ENCODE measurements at regions not wholly inside any gene's neighbourhood (a gene's known extent, or its start where the extent isn't known, plus 50 kb on each side); places are given as distances from the start of the nearest gene placed in this dataset.

DNA sequence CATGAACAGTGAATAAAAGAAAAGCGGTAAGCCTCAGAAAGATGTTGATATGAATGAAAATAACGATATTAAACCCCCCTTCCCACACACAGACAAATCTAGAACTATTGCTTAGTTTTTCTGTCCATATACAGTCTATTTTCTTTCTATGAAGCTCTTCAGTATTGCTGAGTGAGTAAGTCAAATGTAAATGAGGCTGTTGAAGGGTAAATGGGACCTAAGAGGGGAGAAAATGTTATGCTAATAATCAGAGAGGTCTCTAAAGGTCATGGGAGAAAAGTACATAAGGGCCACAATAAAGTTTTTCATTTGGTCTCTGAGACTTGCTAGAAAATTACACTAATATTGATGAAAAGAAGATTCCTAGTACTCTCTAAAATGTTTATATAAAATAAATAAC lies 56.2 kb downstream of the PABPC4L start:
- Histone ChIP-seq H3K27ac (ENCODE audit: low read depth in 1 of 2, low read length in 2 of 2) (no peak overlapping the region), H3K36me3 (ENCODE audit: control insufficient read depth in 4 of 4, insufficient read depth in 3 of 4, low read depth in 1 of 4, low read length in 3 of 4) (no peaks in the 10 kb centered on the region), H3K4me3 (ENCODE audit: low read depth in 1 of 3, low read length in 3 of 3) (no peak overlapping the region), H3K27me3 (ENCODE audit: control insufficient read depth in 4 of 4, insufficient read depth in 4 of 4, low read length in 3 of 4) (no peaks in the 10 kb centered on the region), H3K4me1 (ENCODE audit: control insufficient read depth in 4 of 4, insufficient read depth in 4 of 4, low read length in 3 of 4) (no peaks in the 10 kb centered on the region), H3K9ac (ENCODE audit: low read depth in 1 of 2, low read length in 2 of 2) (no peak overlapping the region), H3K9me3 (ENCODE audit: control insufficient read depth in 4 of 4, low read length in 3 of 4) (no peaks in the 10 kb centered on the region)
- 40% methylated on average over 2 of the region's 2 CpGs for WGBS
- TF ChIP-seq, protein P1, sequence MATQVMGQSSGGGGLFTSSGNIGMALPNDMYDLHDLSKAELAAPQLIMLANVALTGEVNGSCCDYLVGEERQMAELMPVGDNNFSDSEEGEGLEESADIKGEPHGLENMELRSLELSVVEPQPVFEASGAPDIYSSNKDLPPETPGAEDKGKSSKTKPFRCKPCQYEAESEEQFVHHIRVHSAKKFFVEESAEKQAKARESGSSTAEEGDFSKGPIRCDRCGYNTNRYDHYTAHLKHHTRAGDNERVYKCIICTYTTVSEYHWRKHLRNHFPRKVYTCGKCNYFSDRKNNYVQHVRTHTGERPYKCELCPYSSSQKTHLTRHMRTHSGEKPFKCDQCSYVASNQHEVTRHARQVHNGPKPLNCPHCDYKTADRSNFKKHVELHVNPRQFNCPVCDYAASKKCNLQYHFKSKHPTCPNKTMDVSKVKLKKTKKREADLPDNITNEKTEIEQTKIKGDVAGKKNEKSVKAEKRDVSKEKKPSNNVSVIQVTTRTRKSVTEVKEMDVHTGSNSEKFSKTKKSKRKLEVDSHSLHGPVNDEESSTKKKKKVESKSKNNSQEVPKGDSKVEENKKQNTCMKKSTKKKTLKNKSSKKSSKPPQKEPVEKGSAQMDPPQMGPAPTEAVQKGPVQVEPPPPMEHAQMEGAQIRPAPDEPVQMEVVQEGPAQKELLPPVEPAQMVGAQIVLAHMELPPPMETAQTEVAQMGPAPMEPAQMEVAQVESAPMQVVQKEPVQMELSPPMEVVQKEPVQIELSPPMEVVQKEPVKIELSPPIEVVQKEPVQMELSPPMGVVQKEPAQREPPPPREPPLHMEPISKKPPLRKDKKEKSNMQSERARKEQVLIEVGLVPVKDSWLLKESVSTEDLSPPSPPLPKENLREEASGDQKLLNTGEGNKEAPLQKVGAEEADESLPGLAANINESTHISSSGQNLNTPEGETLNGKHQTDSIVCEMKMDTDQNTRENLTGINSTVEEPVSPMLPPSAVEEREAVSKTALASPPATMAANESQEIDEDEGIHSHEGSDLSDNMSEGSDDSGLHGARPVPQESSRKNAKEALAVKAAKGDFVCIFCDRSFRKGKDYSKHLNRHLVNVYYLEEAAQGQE (IDR thresholded peaks at IDR 0.05), result no peak
- TF ChIP-seq FOXA2 (IDR thresholded peaks at IDR 0.05) (no peak), RXRA (IDR thresholded peaks at IDR 0.05) (no peak), YY1 (IDR thresholded peaks at IDR 0.05) (no peak), SP1 (IDR thresholded peaks at IDR 0.05) (no peak), GABPA (IDR thresholded peaks at IDR 0.05 in 1 of 2, conservative IDR thresholded peaks at IDR 0.05 in 1 of 2) (no peak), TAF1 (conservative IDR thresholded peaks at IDR 0.05) (no peak), FOXA1 (IDR thresholded peaks at IDR 0.05) (no peak), NR2F2 (IDR thresholded peaks at IDR 0.05) (no peak)
- TF ChIP-seq, protein P2, sequence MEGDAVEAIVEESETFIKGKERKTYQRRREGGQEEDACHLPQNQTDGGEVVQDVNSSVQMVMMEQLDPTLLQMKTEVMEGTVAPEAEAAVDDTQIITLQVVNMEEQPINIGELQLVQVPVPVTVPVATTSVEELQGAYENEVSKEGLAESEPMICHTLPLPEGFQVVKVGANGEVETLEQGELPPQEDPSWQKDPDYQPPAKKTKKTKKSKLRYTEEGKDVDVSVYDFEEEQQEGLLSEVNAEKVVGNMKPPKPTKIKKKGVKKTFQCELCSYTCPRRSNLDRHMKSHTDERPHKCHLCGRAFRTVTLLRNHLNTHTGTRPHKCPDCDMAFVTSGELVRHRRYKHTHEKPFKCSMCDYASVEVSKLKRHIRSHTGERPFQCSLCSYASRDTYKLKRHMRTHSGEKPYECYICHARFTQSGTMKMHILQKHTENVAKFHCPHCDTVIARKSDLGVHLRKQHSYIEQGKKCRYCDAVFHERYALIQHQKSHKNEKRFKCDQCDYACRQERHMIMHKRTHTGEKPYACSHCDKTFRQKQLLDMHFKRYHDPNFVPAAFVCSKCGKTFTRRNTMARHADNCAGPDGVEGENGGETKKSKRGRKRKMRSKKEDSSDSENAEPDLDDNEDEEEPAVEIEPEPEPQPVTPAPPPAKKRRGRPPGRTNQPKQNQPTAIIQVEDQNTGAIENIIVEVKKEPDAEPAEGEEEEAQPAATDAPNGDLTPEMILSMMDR (IDR thresholded peaks at IDR 0.05; ENCODE audit: low read depth, low read length, missing input control), result no peak
- no peak for DNase-seq (ENCODE audit: low spot score)

DNA sequence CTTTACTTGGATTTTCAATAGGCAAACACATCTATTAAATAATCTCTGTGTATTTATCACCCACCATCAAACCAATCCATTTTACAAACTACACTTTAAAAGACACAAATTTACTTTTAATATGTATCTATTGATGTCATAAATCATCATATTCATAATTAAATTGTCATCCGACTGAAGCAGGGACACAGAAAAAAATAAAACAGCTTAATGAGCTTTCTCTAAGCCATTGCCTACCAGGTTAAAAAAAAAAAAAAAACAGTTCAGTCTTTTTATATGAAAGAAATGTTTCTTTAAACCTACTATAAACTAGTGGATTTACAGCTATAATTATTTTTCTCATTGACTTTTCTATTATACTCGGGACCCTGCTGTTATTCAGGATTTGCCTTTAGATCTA lies 57.3 kb downstream of the PABPC4L start:
- H3K9me3 ChIP-seq (ENCODE audit: control insufficient read depth in 4 of 4, low read length in 3 of 4), result no peaks in the 10 kb centered on the region
- no peaks in the 10 kb centered on the region for H3K4me1 ChIP-seq (ENCODE audit: control insufficient read depth in 4 of 4, insufficient read depth in 4 of 4, low read length in 3 of 4)
- no peak overlapping the region for H3K4me3 ChIP-seq (ENCODE audit: low read depth in 1 of 3, low read length in 3 of 3)
- no peak for DNase-seq (ENCODE audit: low spot score)
- H3K36me3 ChIP-seq (ENCODE audit: control insufficient read depth in 4 of 4, insufficient read depth in 3 of 4, low read depth in 1 of 4, low read length in 3 of 4), result no peaks in the 10 kb centered on the region
- H3K27me3 ChIP-seq (ENCODE audit: control insufficient read depth in 4 of 4, insufficient read depth in 4 of 4, low read length in 3 of 4), result no peaks in the 10 kb centered on the region
- H3K9ac ChIP-seq (ENCODE audit: low read depth in 1 of 2, low read length in 2 of 2), result no peak overlapping the region
- H3K27ac ChIP-seq (ENCODE audit: low read depth in 1 of 2, low read length in 2 of 2), result no peak overlapping the region
- WGBS, result 64% methylated on average over 2 of the region's 2 CpGs
- TF ChIP-seq HNF4G (IDR thresholded peaks at IDR 0.05) (no peak), JUND (IDR thresholded peaks at IDR 0.05) (no peak), HNF4A (conservative IDR thresholded peaks at IDR 0.05) (no peak), FOXA1 (IDR thresholded peaks at IDR 0.05) (no peak)
- TF ChIP-seq, protein P2 (IDR thresholded peaks at IDR 0.05; ENCODE audit: low read depth, low read length, missing input control), result no peak
